Fibroblast of skin of right biceps (primary cell): ENCODE measurements at regions not wholly inside any gene's neighbourhood (a gene's known extent, or its start where the extent isn't known, plus 50 kb on each side); places are given as distances from the start of the nearest gene placed in this dataset.

ENCODE experiments used
- DNase-seq: peaks from one replicate; pipeline ENCODE4 v3.0.0-alpha.2; 2013

DNA sequence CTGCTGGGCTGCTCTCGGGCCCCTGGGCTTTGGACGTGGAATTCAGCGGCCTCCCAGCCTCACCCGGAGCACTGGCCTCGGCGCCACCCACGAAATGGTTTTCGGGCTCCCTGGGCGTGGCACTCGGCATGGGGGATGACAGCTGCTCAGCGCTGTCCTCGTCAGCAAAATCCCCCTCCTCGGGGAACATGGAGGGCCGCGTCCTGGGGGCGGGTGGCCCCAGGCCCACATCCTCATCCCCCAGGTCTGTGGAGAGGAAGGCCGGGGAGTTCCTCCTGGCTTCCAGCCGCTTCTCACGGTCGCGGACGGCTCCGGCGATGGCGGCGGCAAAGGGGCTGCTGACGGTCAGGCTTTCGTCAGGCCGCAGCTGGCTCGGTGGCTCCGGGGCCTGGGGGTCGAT lies 88.4 kb downstream of the CTTN start:
- no peak for DNase-seq

DNA sequence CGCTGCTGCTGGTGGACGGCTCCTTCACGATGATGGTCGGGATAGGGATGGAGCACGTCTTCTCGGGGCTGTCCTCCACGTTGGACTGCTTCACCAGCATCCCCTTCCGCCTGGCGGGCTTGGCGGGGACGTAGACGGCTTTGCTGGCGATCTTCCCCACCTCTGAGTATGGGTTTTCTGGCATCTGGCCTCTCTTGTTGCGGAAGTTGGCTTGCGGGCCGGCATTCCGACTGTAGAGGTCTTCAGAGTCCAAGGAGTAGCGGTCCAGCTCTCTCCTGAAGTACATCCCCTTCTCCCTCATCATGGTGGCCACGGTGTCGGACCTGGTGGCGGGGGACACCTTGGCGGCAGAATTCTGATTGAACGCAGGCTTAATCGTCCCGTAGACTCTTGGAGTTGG lies 88.8 kb downstream of the CTTN start:
- DNase-seq = no peak

DNA sequence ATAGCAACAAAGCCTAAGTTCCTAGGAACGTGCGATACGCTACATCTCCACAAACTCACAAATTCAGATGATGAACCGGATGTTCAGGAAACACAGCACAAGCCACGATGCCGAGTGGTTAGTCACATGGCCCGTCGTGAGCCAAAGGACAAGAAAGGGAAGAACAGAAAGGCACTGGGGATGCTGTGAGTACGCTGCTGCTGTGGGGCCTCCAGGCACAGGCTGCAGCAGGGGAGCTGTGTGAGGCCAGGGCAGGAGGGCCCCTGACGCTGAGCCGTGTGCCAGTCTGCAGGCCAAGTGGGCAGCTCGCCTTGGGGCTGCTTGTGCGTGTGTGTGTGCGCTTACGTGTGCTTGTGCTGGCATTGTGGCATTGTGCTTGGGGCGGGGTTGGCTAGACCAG lies 89.4 kb downstream of the CTTN start:
- no peak for DNase-seq

DNA sequence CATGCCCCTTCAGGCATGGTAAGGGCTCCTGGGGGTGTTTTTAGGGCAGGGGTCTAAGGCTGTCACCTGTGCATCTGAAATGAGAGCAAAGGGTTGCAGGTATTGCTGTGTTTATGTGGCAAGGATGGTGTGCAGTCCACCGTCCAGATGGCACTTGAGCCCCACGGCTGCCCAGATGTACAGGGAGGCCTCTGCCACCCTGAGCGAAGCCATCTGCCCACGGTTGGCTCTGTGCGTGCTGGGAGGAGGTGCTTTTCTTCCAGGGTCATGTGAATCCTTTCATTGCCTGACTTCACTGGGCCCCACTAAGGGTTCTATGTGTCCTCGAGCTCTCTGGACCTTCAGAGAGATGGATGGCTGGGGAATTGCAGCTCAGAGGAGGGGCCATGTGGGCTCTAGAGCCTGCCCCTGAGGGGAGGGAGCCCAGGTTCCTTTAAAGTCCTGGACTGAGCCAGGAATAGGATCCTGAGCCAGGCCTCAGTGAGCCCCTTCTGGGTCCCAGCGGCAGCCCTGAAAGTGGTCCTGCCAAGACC lies 89.9 kb downstream of the CTTN start:
- DNase-seq = no peak

DNA sequence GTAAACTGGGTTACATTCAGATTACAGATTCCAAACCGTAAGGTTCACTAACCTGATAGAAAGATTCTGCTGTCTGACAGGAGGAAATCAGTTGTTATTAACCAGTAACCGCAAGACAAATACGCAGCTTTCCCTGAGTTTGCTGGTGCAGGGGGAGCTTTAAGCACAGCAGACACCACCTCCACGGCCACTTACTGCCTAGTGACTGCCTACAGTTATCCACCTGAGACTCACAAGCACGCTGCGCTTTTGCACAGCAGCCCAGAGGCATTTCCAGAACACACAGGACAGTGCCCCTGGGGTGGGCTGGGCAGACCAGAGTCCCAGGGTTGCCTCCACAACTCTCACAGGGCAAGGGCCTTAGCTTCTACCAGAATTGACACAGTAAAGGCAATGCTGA lies 90.9 kb downstream of the CTTN start:
- no peak for DNase-seq

DNA sequence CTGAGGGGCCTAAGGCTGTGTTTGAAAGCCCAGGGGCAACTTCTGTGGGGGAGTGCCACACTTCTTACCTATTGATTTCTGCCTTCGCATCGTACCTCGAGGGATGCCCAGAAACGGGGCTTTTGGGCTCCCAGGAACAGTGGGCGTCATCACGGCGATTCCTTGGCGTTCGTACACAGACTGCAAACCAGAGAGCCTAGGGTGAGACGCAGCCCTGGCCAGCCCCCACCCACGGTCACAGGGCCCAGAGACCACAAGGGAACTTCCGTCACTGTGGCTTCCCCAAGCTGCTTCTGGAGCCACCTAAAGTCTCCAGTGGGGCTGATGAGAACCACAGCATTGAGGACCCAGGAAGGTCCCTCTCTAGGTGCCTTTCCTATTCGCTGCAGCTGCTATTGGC lies 91.9 kb downstream of the CTTN start:
- DNase-seq = no peak

DNA sequence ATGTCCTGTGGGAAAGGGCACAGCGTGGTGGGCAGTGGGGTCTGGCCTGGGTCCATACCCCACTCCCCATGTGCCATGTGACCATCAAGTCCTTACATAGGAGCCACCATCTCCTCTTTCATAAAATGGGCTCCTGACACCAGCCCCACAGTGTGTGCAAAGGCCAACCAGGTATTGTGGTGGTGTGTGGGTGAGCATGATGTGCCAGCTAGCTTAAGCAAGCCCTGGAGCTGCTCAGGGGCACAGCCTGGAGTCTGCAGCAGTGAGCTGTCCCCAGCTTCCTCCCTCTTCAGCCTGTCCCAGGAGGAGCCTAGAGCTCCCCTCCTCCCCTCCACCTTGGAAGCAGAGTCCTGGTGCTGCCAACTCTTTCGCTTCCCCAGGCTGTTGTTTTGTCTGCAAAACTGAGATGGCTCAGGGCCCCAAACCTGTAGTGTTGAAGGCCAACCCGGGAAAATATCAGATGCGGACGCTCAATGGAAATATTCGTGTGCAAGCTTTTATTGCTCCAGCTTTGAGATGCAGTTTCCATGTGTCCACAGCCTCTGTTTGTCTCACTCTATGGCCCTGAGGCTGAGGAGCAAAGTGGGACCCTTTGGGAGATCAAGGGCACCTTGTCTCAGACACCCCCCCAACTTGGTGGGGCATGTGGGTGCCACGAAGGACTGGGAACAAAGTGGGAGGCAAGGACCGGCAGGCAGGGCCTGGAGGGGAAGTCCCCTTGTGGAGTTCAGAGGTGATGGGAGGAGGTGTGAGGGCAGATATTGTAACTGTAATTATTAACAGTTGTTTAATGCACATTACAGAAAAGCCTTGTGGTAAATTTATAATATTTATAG lies 92.6 kb downstream of the CTTN start:
- DNase-seq = no peak

DNA sequence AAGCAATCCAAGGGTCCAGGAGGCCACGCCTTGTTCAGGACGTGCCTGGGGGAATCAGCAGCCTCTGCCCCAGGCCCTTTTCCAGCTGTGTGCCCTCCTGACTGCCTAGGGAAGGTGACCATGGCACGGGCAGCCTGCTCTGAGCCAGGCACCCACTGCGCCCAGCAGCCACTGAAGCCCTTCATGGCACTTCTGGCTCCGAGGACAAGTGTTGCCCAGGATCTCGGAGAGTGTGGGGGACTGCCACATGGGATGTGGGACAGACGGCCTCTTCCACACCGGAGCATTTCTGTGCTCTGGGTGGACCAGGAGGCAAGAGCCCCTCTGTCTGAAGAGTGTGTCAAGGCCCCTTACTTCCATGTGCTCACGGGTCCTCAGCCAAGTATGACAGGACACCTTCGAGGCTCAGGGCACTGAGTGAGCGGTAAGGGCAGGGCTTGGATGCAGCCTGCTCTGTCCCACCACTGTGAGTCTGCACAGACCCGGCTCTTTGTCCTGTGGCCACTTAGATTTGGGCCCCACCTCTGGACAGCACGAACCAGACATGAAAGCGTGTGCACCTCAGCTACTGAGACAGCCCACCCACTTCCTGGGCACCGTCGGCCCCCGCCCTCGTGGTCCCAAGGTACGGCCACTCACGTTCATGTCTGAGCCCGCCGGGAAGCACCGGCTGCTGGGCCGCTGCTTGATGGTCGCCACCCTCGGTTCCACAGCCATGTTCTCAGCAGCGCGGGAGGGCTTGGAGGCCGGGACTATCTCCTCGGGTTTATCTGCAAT lies 93.6 kb downstream of the CTTN start:
- DNase-seq = no peak

DNA sequence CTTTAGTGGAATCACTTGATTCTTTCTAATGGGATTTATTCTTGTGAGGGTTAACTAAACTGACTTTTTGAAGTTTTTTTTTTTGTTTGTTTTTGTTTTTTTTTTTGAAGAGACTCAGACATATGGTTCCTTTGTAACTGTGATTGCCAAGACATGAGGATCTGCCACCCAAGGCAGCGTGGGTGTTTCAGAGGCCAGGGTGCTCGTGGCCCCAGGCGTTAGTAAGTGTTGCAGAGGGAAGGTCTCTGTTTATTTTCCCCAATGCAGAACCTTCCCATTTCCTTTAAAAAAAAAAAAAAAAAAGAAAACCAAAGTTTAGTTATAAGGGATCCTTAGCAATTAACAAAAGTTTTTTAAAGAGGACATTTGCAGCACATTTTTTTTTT lies 94.8 kb downstream of the CTTN start:
- no peak for DNase-seq

DNA sequence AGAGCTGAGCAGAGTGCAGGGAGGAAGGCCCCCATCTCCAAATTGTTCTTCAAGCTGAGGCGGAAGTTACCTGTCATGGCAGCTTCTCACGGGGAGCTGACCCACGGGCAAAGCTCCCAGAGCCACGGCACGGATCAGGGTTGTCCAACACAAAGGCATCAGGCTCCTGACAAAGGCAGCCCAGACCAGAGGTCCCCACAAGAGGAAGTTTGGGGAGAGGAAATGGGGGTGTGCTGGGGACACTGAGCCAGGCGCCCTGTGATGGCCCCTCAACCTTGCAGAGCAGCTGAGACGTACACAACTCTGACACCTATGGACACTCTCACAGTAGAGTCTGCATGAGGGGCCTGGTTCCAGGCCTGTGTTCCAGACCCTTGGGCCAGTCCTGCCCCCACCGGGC lies 95.6 kb downstream of the CTTN start:
- no peak for DNase-seq

DNA sequence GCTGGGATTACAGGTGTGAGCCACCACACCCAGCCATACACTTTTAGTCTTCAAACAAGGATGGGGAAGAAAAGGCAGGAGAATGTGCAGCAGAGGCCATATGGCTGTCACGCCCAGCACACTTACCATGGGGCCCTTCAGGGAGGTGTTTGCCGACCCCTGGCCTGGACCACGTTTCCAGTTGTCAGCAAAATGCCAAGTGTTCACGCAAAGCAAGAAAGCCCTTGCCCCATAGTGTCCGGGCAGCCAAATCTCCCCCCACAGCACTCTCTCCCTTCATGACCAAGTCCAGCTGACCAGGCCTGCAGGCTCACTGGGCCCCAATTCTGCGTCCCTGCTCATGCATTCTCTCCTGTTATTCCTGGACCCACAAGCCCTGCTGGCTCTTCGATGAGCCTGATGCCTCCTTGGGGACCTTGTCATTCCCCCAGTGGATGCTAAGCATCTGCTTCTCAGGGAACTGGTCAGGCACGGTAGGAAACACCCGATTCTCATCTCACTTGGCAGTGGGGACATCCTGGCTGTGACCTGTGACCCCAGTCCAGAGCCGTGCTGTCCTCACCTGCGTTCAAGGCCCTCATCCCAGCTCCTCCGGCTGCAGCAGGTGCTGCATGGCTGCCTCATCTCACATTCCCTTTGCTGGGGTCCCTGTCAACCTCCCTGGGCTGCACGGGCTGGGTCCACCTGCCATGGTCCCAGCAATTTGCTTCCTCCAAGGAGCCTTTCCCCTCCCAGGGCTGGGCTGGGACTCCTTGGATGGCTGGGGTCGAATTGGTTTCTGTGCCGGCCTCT lies 96.4 kb downstream of the CTTN start:
- no peak for DNase-seq

DNA sequence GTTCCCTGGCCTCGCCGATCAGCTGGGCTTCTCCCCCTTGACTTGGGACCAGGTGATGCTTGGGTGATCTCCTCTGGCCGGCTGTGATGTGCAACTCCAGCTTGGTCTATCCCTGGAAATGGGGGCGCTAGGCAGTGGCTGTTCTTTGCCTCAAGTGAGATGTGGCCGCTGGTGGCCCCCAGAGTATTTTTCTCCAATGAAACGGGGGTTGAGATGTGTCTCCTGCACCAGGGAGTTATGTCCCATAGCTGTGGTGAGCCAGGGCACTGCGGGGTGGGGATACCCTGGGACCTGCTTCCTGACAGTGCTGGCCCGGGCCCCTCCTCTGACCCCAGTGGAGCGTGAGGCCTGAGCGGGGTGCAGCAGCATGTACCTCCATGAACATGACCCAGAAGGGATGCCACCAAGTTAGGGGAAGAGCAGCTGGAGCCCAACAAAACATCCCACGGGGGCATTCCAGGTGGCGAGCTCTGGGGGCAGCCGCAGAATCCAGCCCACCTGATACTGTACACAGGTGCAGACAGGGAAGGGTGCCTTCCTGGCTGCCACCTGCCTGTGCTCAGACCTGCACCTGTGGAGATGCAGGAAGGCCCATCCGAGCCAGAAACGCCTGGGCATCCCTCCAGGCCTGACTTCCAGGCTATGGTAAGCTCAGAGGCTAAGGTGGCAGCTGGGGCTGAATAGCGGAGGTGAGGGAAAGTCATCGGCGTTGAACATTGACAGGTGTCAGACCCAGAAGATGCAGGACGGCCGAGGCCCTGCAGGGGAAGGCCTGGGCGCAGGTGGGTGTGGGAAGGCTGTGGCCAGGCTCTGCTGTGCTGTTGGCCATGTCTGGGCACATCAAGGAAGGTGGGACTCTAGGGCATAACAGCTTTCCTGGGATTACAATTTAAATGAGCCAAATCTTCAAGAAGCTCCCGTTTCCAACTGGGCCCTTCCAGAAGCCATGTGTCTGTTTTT lies 97.3 kb downstream of the CTTN start:
- no peak for DNase-seq

DNA sequence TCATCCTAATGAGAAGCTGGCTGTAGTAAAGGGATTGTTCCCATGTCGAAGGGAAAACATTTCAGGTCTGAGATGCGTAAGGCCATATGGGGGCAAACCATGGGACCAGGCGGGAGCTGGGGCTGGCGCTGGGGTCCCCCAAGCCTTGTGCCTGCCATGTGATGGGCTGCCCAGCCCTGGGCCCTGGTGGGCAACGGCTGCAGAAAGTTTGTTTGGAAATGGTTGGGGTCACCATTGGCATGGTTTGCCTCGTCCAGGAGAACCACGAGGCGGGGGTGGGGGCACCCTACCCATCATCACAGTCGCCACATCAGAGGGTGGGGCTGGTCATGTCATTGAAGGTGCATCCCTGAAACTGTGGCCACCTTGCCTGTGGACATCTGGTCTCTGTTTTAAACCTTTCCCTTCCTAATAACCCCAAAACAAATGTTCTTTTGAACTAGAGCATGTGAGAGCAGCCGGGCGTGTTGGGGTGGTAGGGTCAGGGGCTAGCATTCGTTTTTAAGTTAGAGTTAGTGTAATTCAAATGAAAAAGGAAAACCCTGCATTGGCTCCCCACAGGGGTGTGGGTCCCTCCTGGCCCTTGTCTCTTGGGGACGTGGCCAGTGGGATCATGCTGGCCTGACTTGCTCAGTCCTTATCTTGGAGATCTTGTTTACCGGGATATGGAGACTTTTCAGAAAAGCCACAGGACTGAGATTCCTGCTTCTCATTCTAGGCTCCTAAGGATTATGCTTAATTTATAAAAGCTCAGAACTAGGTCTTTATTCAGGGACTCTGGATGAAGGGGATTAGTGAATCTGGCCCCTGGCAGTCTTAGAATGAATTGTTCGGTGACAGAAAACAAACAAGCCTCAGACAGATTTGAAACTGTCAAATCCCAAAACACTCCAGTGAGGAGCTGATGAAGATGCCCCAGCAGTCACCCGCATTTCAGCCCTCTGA lies 98.5 kb downstream of the CTTN start:
- no peak for DNase-seq

DNA sequence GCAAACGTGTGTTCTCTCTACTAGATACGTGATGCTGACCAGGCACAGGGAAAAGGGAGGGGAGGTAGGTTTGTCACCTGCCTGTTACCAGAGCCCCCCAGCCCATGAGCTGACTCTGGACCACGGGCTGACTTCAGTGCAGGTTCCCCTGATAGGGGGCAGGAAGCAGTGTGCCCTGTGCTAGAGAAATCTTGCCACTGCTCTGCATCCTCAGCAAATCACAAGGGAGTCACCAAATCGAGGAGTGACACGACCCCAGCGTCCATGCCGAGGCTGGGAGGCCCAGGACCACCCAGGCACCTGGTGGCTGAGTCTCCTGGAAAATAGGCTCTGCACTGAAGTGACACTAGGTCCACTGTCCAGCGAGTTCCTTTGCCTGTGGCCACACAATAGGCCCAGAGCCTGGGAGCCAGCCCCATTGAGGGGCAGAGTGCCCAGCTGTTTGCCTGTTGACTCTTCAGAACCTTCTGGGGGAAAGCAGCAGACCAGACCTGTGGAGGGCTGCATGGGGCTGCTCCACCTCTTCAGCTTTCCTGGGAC lies 99.3 kb downstream of the CTTN start:
- no peak for DNase-seq

DNA sequence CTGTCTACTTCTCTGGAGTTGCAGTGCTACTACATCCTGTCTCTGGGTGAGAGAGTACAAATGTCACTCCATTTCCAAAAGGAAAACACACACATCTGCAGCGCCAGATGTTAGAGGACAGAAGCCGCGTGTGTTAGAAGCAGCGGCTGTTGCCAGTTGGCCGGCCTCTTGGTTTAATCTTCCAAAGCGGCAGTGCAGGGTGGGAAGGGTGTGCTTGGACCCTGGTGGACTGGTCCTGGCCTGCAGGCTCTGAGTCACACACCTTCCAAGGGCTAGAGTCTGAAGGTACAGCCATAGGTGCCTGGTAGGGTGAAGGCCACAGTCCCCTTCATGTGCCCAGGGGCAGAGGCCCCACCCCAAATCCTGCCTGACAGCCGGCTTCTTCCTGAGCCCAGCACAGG lies 99.8 kb downstream of the CTTN start:
- no peak for DNase-seq

DNA sequence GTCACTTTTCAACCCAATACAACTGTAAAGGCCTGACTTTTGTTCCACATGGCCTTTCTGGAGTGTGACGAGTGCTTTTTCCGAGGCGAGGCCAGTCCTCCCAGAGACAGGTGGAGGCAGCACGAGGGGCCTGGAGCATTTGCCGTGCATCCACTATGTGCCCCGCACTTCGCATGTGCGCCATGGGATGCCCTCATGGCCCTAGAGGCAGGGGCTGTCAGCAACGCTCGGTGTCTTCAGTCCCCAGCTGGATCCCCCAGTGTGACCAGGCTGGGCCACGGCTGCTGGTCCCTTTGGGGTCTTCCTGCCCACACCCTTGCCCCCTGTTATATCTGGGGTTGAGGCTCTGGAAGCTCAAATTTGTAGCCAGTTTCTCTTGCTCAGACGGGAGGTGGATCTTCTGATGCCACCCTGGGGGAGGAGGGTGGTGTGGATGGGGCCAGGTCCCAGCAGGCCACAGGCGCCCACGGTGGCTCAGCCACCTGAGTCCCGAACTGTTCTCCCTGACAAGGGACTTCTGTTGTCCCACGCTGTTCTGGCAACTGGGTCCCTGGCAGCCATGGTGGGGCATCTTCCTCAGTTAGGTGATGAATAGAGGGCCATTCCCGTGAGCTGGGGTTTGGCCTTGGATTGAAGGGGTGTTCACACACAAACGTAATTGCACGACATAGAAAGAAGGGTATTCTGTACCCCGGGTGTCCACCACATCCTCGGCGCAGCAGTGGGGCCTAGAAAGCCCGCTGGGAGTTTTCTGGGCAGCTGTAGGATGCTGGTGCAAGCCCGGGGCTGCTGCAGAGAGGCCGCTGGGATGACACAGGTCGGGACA lies 100.9 kb downstream of the CTTN start:
- DNase-seq = no peak

DNA sequence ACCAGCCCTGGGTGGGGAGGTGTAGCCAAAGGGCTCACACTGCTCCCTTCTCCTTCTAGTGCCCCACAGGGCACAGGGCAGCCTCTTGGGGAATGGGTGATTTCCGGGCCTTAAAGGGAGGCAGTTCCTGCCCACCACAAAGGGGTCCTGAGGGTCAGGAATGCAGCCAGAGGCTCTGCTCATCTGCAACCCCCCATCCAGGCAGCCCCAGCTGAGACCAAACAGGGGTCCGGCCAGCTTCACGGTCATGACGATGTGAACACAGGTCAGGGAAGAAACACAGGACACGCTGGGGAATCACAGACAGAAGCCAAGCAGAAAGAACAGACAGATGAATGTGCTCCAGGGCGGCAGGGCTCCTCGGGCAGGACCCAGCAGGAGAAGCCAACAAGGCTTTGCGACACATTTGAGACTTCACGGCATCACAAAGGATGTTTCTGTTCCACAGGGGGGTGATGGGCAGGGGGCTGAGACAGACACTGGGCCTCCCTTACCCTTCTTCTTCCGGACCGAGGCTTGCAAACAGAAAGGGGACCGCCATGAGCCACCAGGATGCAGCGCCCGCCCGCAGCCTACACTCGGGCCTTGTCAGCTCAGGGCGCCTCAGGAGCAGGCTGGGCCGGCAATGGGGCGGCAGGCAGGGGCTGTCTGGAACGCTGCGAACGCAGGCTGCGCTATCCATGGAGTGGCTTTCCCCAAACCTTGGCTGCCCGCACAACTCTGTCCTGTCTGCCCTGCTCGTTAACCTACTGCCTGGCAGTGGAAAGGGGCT lies 101.9 kb downstream of the CTTN start:
- DNase-seq = no peak

DNA sequence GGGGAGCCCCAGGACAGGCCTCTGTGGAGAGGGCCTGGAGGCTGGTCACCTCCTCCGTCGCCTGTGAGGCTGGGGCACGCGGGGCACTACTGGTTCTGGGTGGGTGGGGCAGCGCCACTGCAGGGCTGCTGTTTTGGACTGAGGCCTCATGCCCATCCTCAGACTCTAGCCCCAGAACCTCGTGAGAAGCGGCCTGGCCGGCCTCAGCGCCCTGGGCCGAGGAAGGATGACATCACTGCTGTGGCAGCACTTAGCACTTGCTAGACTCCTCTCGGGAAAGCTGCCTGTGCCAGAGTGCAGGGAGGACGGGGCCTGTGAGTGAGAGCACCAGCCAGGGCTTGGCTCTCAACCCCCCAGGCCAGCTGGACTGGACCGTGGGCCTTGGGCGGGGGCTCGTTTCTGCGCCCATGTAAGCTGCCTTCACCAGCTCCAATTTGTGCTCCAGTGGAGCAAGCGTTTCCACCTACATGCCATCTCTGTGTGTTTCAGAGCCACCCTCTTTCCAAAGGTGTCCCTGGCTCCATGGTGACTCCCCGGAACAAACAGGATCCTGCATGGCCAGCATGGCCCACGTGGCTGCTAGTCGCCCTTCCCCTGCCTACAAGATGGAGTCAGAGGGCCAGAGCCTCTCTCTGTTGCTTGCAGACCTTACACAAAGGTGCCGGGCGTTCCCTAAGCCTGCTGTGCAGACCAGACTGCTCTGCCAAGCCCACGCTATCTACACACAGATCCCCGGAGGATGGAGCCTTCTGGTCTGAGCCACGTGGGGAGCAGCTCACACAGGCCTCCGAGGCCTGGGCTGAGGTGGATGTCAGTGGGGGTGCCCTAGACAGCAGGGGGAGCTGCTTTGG lies 102.9 kb downstream of the CTTN start:
- DNase-seq = no peak
